ENCODE measurements at regions not wholly inside any gene's neighbourhood (a gene's known extent, or its start where the extent isn't known, plus 50 kb on each side); places are given as distances from the start of the nearest gene placed in this dataset.

DNA sequence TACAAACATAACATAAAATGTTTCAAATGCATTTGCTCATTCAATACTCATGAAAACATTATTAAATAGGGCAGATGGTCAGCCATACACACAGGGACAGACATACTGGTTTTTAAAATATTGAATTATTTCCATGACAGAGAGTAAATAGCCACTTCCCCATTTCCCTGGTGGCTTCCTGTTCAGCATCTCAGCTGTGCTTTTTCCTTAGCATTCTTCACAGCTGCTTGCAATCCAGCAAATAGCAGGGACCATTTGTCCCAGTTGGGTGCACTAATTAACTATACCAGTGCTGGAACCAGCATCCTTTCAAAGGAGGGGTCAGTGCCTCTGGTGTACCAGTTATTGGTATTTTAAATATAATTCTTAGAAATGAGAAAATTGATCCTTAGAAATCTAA, 964.7 kb downstream of the RAB28 start:
- DNase-seq (ENCODE audit: low spot score in 2 of 2), result no peak
- no peaks in the 10 kb centered on the region for H3K4me1 ChIP-seq
- H3K36me3 ChIP-seq, result no peaks in the 10 kb centered on the region
- H3K4me3 ChIP-seq, result no peak overlapping the region
- no peaks in the 10 kb centered on the region for H3K27me3 ChIP-seq
- H3K27ac ChIP-seq, result no peak overlapping the region
- no peak for TF ChIP-seq POLR2A (IDR thresholded peaks at IDR 0.05)
- no peak for TF ChIP-seq CTCF (IDR thresholded peaks at IDR 0.05)
- no peak for TF ChIP-seq EP300 (IDR thresholded peaks at IDR 0.05)
- peaks cover 0 to 14% (median 0%) of the 10 kb centered on the region in 4 donors for H3K9me3 ChIP-seq

DNA sequence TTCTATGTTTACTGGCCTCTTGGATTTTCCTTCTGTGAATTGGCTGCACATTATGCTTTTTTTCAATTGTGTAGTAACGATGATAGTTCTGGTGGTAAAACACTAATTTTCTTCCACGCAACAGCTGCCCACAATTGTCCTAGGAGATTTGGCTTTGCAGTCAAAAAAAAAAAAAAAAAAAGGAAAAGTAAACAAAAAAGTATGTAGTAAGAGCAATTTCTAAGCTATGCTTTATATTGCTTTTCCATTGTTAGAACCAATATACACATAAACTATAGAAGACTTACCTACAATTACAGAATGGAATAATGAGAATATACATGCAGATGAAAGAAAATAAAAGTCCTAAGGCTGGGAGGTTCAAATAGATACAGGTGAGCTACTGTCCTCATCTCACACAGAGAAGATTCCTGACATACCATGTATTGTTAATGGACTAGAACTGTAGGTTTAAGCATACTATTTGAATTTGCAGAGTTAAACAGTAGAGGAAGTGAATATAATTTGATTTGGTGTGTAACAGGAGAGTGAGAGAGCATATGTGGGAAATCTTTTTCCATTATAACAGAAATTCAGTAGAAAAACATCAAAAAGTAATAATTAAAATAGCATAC, 976.2 kb downstream of the RAB28 start:
- H3K27me3 ChIP-seq, result no peaks in the 10 kb centered on the region
- no peaks in the 10 kb centered on the region for H3K4me1 ChIP-seq
- 58% methylated on average over 2 of the region's 2 CpGs for WGBS, 2 donors
- no peak overlapping the region for H3K27ac ChIP-seq
- TF ChIP-seq EP300 (IDR thresholded peaks at IDR 0.05), result no peak
- TF ChIP-seq CTCF (IDR thresholded peaks at IDR 0.05), result no peak
- no peak for TF ChIP-seq POLR2A (IDR thresholded peaks at IDR 0.05)
- no peak for DNase-seq (ENCODE audit: low spot score in 2 of 2)
- no peaks in the 10 kb centered on the region for H3K9me3 ChIP-seq
- no peaks in the 10 kb centered on the region for H3K36me3 ChIP-seq
- H3K4me3 ChIP-seq, result no peak overlapping the region

GRCh38 chr4:12500409-12500808, 983.7 kb downstream of the RAB28 start:
- H3K27me3 ChIP-seq, result no peaks in the 10 kb centered on the region
- H3K27ac ChIP-seq, result no peak overlapping the region
- H3K36me3 ChIP-seq, result no peaks in the 10 kb centered on the region
- no peak for TF ChIP-seq EP300 (IDR thresholded peaks at IDR 0.05)
- TF ChIP-seq CTCF (IDR thresholded peaks at IDR 0.05), result no peak
- TF ChIP-seq POLR2A (IDR thresholded peaks at IDR 0.05), result no peak
- H3K9me3 ChIP-seq, result no peaks in the 10 kb centered on the region
- no peaks in the 10 kb centered on the region for H3K4me1 ChIP-seq
- no peak for DNase-seq (ENCODE audit: low spot score in 2 of 2)
- H3K4me3 ChIP-seq, result no peak overlapping the region

DNA sequence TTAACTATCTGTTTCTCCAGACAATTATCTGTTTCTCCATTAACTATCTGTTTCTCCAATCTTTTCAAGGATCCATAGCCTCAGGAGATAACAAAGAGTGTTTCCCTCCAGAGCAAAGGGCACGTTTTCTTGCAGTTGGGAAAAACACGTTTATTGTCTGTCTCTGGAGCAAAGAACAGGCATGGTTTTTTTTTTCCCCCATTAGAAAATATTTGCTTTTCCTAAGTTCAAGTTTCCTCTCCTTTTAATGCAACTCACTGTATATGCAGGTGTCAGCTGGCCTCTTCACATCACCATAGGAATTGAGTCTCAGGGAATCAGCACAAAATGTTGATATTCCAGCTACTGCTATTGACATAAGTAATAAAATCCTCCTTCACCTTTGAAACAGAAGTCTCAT, 984.4 kb downstream of the RAB28 start:
- Histone ChIP-seq H3K36me3 (no peaks in the 10 kb centered on the region), H3K4me1 (no peaks in the 10 kb centered on the region)

DNA sequence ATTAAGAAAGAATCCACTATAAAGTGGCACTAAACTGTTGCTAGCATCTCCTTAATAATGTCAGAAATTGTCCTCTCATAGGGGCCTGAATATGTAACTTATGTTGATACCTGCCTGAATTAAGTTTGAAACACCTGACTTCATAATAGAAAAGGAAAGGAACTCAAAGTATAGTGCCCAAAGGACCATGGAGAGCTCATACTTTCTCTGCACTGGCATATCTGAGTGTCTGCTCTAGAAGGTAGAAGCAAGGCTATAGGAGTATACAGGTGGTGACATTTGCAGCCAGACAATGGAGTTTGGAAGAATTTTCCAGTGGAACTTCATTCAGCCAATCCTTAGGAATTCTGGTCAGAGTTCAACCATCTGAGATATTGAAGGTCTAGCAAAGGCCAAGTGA, 988.9 kb downstream of the RAB28 start:
- TF ChIP-seq CTCF (IDR thresholded peaks at IDR 0.05), result no peak
- TF ChIP-seq EP300 (IDR thresholded peaks at IDR 0.05), result no peak
- TF ChIP-seq POLR2A (IDR thresholded peaks at IDR 0.05), result no peak
- no peak overlapping the region for H3K27ac ChIP-seq
- no peaks in the 10 kb centered on the region for H3K27me3 ChIP-seq
- no peaks in the 10 kb centered on the region for H3K9me3 ChIP-seq
- no peaks in the 10 kb centered on the region for H3K36me3 ChIP-seq
- H3K4me1 ChIP-seq, result no peaks in the 10 kb centered on the region
- no peak overlapping the region for H3K4me3 ChIP-seq
- DNase-seq (ENCODE audit: low spot score in 2 of 2), result no peak

More for the DNA sequence above, 984.4 kb downstream of the RAB28 start:
- Histone ChIP-seq H3K9me3 (no peaks in the 10 kb centered on the region), H3K27ac (no peak overlapping the region), H3K4me3 (no peak overlapping the region), H3K27me3 (no peaks in the 10 kb centered on the region)
- DNase-seq (ENCODE audit: low spot score in 2 of 2), result no peak
- WGBS, 2 donors, result 17 to 18% methylated on average over 2 of the region's 2 CpGs
- no peak for TF ChIP-seq POLR2A (IDR thresholded peaks at IDR 0.05)
- no peak for TF ChIP-seq CTCF (IDR thresholded peaks at IDR 0.05)
- TF ChIP-seq EP300 (IDR thresholded peaks at IDR 0.05), result no peak

Data from tibial nerve (tissue), 4 donors.